HUES64 (cell line): ENCODE measurements at regions not wholly inside any gene's neighbourhood (a gene's known extent, or its start where the extent isn't known, plus 50 kb on each side); places are given as distances from the start of the nearest gene placed in this dataset.
A peak's percentile ranks its signal among the peaks of the same experiment; 100 is the strongest.

ENCODE experiments used
- H3K27ac ChIP-seq: 2 replicates; pipeline ENCODE4 v1.7.0; 2013; ENCODE audit warnings: low read depth, low read length, inconsistent platforms
- H3K27me3 ChIP-seq: 2 replicates; pipeline ENCODE4 v1.6.1; 2013; ENCODE audit warnings: mild to moderate bottlenecking, low read length; ENCODE audit not compliant: insufficient read depth
- H3K36me3 ChIP-seq: 2 replicates; pipeline ENCODE4 v1.6.1; 2013; ENCODE audit warnings: mild to moderate bottlenecking, low read length; ENCODE audit not compliant: insufficient read depth
- H3K4me1 ChIP-seq: 2 replicates; pipeline ENCODE4 v1.6.1; 2013; ENCODE audit warnings: mild to moderate bottlenecking, low read length, moderate library complexity; ENCODE audit not compliant: insufficient read depth
- H3K4me3 ChIP-seq: 2 replicates; pipeline ENCODE4 v1.5.1; 2013; ENCODE audit warnings: mild to moderate bottlenecking, low read length, moderate library complexity
- H3K9ac ChIP-seq: 2 replicates; pipeline ENCODE4 v1.6.1; 2013; ENCODE audit warnings: mild to moderate bottlenecking, low read depth, low read length
- H3K9me3 ChIP-seq: 2 replicates; pipeline ENCODE4 v1.6.1; 2013; ENCODE audit warnings: low read depth, low read length; ENCODE audit not compliant: insufficient read depth
- WGBS: fragments of 150-250, 120-280 bp; methylation state at CpG from one replicate; pipeline ENCODE4 v1.1.7; 2013; ENCODE audit warnings: missing lambda C conversion rate; 5-methylcytosine and 5-hydroxymethylcytosine counted together

- peaks cover 17% of the 10 kb centered on the region for H3K4me1 ChIP-seq
- H3K4me3 ChIP-seq: no peak overlapping the region
- no peaks in the 10 kb centered on the region for H3K27me3 ChIP-seq
- no peaks in the 10 kb centered on the region for H3K36me3 ChIP-seq
- H3K9me3 ChIP-seq: no peaks in the 10 kb centered on the region
- no peak overlapping the region for H3K27ac ChIP-seq
- H3K9ac ChIP-seq: no peak overlapping the region
- WGBS: 92% methylated on average over 7 of the region's 10 CpGs
These were observed 293.2 kb downstream of the EFNB2 start for GRCh38 chr13:106241974-106242953.

GRCh38 chr13:106238690-106239089 lies 296.8 kb downstream of the EFNB2 start:
- Histone ChIP-seq H3K9me3 (no peaks in the 10 kb centered on the region), H3K27ac (no peak overlapping the region), H3K4me1 (peaks cover 6% of the 10 kb centered on the region), H3K36me3 (no peaks in the 10 kb centered on the region), H3K4me3 (no peak overlapping the region), H3K27me3 (no peaks in the 10 kb centered on the region), H3K9ac (no peak overlapping the region)
- 91% methylated on average over 8 of the region's 8 CpGs for WGBS

GRCh38 chr13:106234636-106235035 lies 300.8 kb downstream of the EFNB2 start:
- no peak overlapping the region for H3K9ac ChIP-seq
- H3K4me3 ChIP-seq: no peak overlapping the region
- H3K36me3 ChIP-seq: no peaks in the 10 kb centered on the region
- peaks cover 15% of the 10 kb centered on the region; the same call in 1 of the 2 replicates for H3K4me1 ChIP-seq
- 96% methylated on average over 8 of the region's 9 CpGs for WGBS
- H3K9me3 ChIP-seq: no peaks in the 10 kb centered on the region
- no peaks in the 10 kb centered on the region for H3K27me3 ChIP-seq
- H3K27ac ChIP-seq: no peak overlapping the region

GRCh38 chr13:106233134-106233735 lies 302.2 kb downstream of the EFNB2 start:
- H3K9me3 ChIP-seq: no peaks in the 10 kb centered on the region
- H3K36me3 ChIP-seq: no peaks in the 10 kb centered on the region
- H3K9ac ChIP-seq: no peak overlapping the region
- H3K4me3 ChIP-seq: no peak overlapping the region
- H3K27ac ChIP-seq: peak overlapping the region; percentile 9; the same call in 1 of the 2 replicates
- H3K4me1 ChIP-seq: peaks cover 15% of the 10 kb centered on the region; the same call in 1 of the 2 replicates
- no CpG with 5 or more reads among the region's 1 CpG for WGBS
- no peaks in the 10 kb centered on the region for H3K27me3 ChIP-seq

- H3K36me3 ChIP-seq: no peaks in the 10 kb centered on the region
- H3K27ac ChIP-seq: peak overlapping the region; percentile 28; the same call in 1 of the 2 replicates
- H3K9me3 ChIP-seq: no peaks in the 10 kb centered on the region
- H3K27me3 ChIP-seq: no peaks in the 10 kb centered on the region
- peaks cover 15% of the 10 kb centered on the region; the same call in 1 of the 2 replicates for H3K4me1 ChIP-seq
- 89% methylated on average over 3 of the region's 3 CpGs for WGBS
- no peak overlapping the region for H3K4me3 ChIP-seq
- no peak overlapping the region for H3K9ac ChIP-seq
These were observed 302.8 kb downstream of the EFNB2 start for GRCh38 chr13:106232681-106233080.

- no peaks in the 10 kb centered on the region for H3K36me3 ChIP-seq
- no peak overlapping the region for H3K9ac ChIP-seq
- H3K27ac ChIP-seq: no peak overlapping the region
- no peaks in the 10 kb centered on the region for H3K9me3 ChIP-seq
- H3K27me3 ChIP-seq: no peaks in the 10 kb centered on the region
- 100% methylated on average over 1 of the region's 1 CpG for WGBS
- no peak overlapping the region for H3K4me3 ChIP-seq
- peaks cover 15% of the 10 kb centered on the region; the same call in 1 of the 2 replicates for H3K4me1 ChIP-seq
These were observed 305.0 kb downstream of the EFNB2 start for GRCh38 chr13:106230450-106230849.

GRCh38 chr13:106225126-106225525 lies 310.3 kb downstream of the EFNB2 start:
- 0 out of 2 replicates have a peak, but pooled peaks cover 4% of the 10 kb centered on the region for H3K4me1 ChIP-seq
- WGBS: 91% methylated on average over 1 of the region's 2 CpGs

GRCh38 chr13:106220211-106220610 lies 315.3 kb downstream of the EFNB2 start:
- no peak overlapping the region for H3K9ac ChIP-seq
- H3K36me3 ChIP-seq: no peaks in the 10 kb centered on the region
- H3K9me3 ChIP-seq: no peaks in the 10 kb centered on the region
- H3K4me1 ChIP-seq: 0 out of 2 replicates have a peak, but pooled peaks cover 4% of the 10 kb centered on the region
- over 99% methylated on average over 3 of the region's 3 CpGs for WGBS
- no peaks in the 10 kb centered on the region for H3K27me3 ChIP-seq
- no peak overlapping the region for H3K27ac ChIP-seq
- H3K4me3 ChIP-seq: no peak overlapping the region

More at GRCh38 chr13:106225126-106225525, 310.3 kb downstream of the EFNB2 start:
- Histone ChIP-seq H3K9ac (no peak overlapping the region), H3K27me3 (no peaks in the 10 kb centered on the region), H3K36me3 (no peaks in the 10 kb centered on the region), H3K27ac (no peak overlapping the region), H3K4me3 (no peak overlapping the region), H3K9me3 (no peaks in the 10 kb centered on the region)

- Histone ChIP-seq H3K4me1 (peaks cover 14% of the 10 kb centered on the region), H3K36me3 (no peaks in the 10 kb centered on the region), H3K4me3 (peak overlapping the region; percentile 37), H3K27ac (peak overlapping the region; percentile 17; the same call in 1 of the 2 replicates), H3K27me3 (no peaks in the 10 kb centered on the region), H3K9me3 (no peaks in the 10 kb centered on the region), H3K9ac (peak overlapping the region; percentile 24)
- 89% methylated on average over 18 of the region's 18 CpGs for WGBS
These were observed 322.3 kb downstream of the EFNB2 start for GRCh38 chr13:106213028-106213757.

- no peaks in the 10 kb centered on the region for H3K36me3 ChIP-seq
- H3K4me3 ChIP-seq: peak overlapping the region; percentile 37
- H3K9ac ChIP-seq: no peak overlapping the region
- no peaks in the 10 kb centered on the region for H3K9me3 ChIP-seq
- WGBS: 88% methylated on average over 3 of the region's 3 CpGs
- peak overlapping the region; percentile 17; the same call in 1 of the 2 replicates for H3K27ac ChIP-seq
- no peaks in the 10 kb centered on the region for H3K27me3 ChIP-seq
- peaks cover 14% of the 10 kb centered on the region for H3K4me1 ChIP-seq
These were observed 323.0 kb downstream of the EFNB2 start for GRCh38 chr13:106212386-106213010.
